ENCODE measurements at regions not wholly inside any gene's neighbourhood (a gene's known extent, or its start where the extent isn't known, plus 50 kb on each side); places are given as distances from the start of the nearest gene placed in this dataset.

GRCh38 chr7:110397927-110398660 lies 692.8 kb upstream of the LRRN3 start:
- no peaks in the 10 kb centered on the region for H3K4me1 ChIP-seq
- no peak for DNase-seq
- TF ChIP-seq CTCF (IDR thresholded peaks at IDR 0.05) (no peak), POLR2A (IDR thresholded peaks at IDR 0.05) (no peak)
- intact Hi-C loops (cut with DNase I), result no loop called here
- WGBS, 2 donors, result 73 to 81% methylated on average over 6 of the region's 6 CpGs
- H3K36me3 ChIP-seq (replicated peaks in 1 of 2; ENCODE audit: insufficient read depth in 1 of 2, low read depth in 2 of 2), result no peaks in the 10 kb centered on the region
- no peak for ATAC-seq
- H3K27me3 ChIP-seq, result no peaks in the 10 kb centered on the region
- no peak overlapping the region for H3K4me3 ChIP-seq
- no peak overlapping the region for H3K27ac ChIP-seq
- H3K9me3 ChIP-seq, result no peaks in the 10 kb centered on the region

GRCh38 chr7:110399421-110399820 lies 691.5 kb upstream of the LRRN3 start:
- DNase-seq (no peak), ATAC-seq (no peak)

GRCh38 chr7:110400411-110400810 lies 690.5 kb upstream of the LRRN3 start:
- TF ChIP-seq CTCF (IDR thresholded peaks at IDR 0.05) (no peak), POLR2A (IDR thresholded peaks at IDR 0.05) (no peak)
- no peaks in the 10 kb centered on the region for H3K36me3 ChIP-seq (replicated peaks in 1 of 2; ENCODE audit: insufficient read depth in 1 of 2, low read depth in 2 of 2)
- intact Hi-C loops (cut with DNase I), result no loop called here
- WGBS, 2 donors, result 6 to 17% methylated on average over 2 of the region's 2 CpGs
- no peak for ATAC-seq
- H3K4me1 ChIP-seq, result no peaks in the 10 kb centered on the region
- no peak overlapping the region for H3K27ac ChIP-seq
- no peaks in the 10 kb centered on the region for H3K9me3 ChIP-seq
- no peak overlapping the region for H3K4me3 ChIP-seq
- DNase-seq, result no peak
- H3K27me3 ChIP-seq, result no peaks in the 10 kb centered on the region

More at GRCh38 chr7:110399421-110399820, 691.5 kb upstream of the LRRN3 start:
- Histone ChIP-seq H3K4me3 (no peak overlapping the region), H3K4me1 (no peaks in the 10 kb centered on the region), H3K27ac (no peak overlapping the region), H3K36me3 (replicated peaks in 1 of 2; ENCODE audit: insufficient read depth in 1 of 2, low read depth in 2 of 2) (no peaks in the 10 kb centered on the region), H3K27me3 (no peaks in the 10 kb centered on the region), H3K9me3 (no peaks in the 10 kb centered on the region)
- intact Hi-C loops (cut with DNase I), result no loop called here
- TF ChIP-seq POLR2A (IDR thresholded peaks at IDR 0.05), result no peak
- no peak for TF ChIP-seq CTCF (IDR thresholded peaks at IDR 0.05)
- 68 to 70% methylated on average over 2 of the region's 2 CpGs for WGBS, 2 donors

- Histone ChIP-seq H3K9me3 (no peaks in the 10 kb centered on the region), H3K4me1 (no peaks in the 10 kb centered on the region), H3K4me3 (no peak overlapping the region), H3K36me3 (replicated peaks in 1 of 2; ENCODE audit: insufficient read depth in 1 of 2, low read depth in 2 of 2) (no peaks in the 10 kb centered on the region), H3K27me3 (no peaks in the 10 kb centered on the region), H3K27ac (no peak overlapping the region)
- intact Hi-C loops (cut with DNase I), result no loop called here
- WGBS, 2 donors, result 31 to 34% methylated on average over 3 of the region's 3 CpGs
- TF ChIP-seq CTCF (IDR thresholded peaks at IDR 0.05), result no peak
- no peak for TF ChIP-seq POLR2A (IDR thresholded peaks at IDR 0.05)
- ATAC-seq, result no peak
- DNase-seq, result no peak
Measured at GRCh38 chr7:110407242-110407641, 683.7 kb upstream of the LRRN3 start.

GRCh38 chr7:110407706-110408105 lies 683.2 kb upstream of the LRRN3 start:
- 19 to 22% methylated on average over 1 of the region's 1 CpG for WGBS, 2 donors
- no peak for TF ChIP-seq CTCF (IDR thresholded peaks at IDR 0.05)
- no peak for TF ChIP-seq POLR2A (IDR thresholded peaks at IDR 0.05)
- DNase-seq, result no peak
- H3K9me3 ChIP-seq, result no peaks in the 10 kb centered on the region
- intact Hi-C loops (cut with DNase I), result no loop called here
- H3K27me3 ChIP-seq, result no peaks in the 10 kb centered on the region
- H3K36me3 ChIP-seq (replicated peaks in 1 of 2; ENCODE audit: insufficient read depth in 1 of 2, low read depth in 2 of 2), result no peaks in the 10 kb centered on the region
- no peak for ATAC-seq
- H3K4me1 ChIP-seq, result no peaks in the 10 kb centered on the region
- no peak overlapping the region for H3K27ac ChIP-seq
- no peak overlapping the region for H3K4me3 ChIP-seq

All from body of pancreas (tissue), 4 donors.